LNCaP clone FGC (cell line): ENCODE measurements at regions not wholly inside any gene's neighbourhood (a gene's known extent, or its start where the extent isn't known, plus 50 kb on each side); places are given as distances from the start of the nearest gene placed in this dataset.
"Not testable (repeated sequence)": the region's sequence is repeated elsewhere in the genome, so short reads cannot be mapped to it uniquely, and the experiment has no call there.

Experiments
- DNase-seq: peaks from one replicate; pipeline ENCODE4 v3.0.0-alpha.2; 2011; ENCODE audit warnings: low read depth
- H3K4me3 ChIP-seq: 2 replicates; pipeline ENCODE4 v1.5.1; 2011; ENCODE audit warnings: mild to moderate bottlenecking, low read depth, low read length, control low read depth
- TF ChIP-seq, protein P1 (sequence below): IDR thresholded peaks from 2 replicates; pipeline ENCODE4 v1.5.1; 2012; ENCODE audit warnings: mild to moderate bottlenecking; ENCODE audit not compliant: control insufficient read depth, insufficient read depth; ENCODE audit errors: extremely low read depth

DNA sequence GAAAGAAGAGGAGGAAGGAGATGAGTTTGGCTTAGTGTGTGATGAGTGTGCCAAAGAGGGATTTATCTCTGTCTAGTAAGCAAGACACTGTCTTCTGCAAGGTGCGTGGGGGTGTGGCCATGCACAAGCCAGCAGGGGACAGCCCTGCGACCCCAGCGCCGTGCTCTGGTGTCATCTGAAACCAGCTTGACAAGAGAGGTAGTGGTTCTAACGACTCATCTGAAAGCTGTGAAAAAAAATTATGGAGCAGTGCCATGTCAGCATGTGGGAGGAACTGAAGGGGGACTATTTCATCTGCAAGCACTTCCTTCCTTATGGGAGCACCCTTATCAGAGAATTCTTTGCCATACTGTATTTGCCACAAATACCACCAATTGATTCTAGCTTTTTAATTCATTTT is 398.6 kb downstream of the PSAT1 start:
- TF ChIP-seq, protein P1, sequence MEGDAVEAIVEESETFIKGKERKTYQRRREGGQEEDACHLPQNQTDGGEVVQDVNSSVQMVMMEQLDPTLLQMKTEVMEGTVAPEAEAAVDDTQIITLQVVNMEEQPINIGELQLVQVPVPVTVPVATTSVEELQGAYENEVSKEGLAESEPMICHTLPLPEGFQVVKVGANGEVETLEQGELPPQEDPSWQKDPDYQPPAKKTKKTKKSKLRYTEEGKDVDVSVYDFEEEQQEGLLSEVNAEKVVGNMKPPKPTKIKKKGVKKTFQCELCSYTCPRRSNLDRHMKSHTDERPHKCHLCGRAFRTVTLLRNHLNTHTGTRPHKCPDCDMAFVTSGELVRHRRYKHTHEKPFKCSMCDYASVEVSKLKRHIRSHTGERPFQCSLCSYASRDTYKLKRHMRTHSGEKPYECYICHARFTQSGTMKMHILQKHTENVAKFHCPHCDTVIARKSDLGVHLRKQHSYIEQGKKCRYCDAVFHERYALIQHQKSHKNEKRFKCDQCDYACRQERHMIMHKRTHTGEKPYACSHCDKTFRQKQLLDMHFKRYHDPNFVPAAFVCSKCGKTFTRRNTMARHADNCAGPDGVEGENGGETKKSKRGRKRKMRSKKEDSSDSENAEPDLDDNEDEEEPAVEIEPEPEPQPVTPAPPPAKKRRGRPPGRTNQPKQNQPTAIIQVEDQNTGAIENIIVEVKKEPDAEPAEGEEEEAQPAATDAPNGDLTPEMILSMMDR = no peak
- no peak for DNase-seq
- no peak overlapping the region for H3K4me3 ChIP-seq

DNA sequence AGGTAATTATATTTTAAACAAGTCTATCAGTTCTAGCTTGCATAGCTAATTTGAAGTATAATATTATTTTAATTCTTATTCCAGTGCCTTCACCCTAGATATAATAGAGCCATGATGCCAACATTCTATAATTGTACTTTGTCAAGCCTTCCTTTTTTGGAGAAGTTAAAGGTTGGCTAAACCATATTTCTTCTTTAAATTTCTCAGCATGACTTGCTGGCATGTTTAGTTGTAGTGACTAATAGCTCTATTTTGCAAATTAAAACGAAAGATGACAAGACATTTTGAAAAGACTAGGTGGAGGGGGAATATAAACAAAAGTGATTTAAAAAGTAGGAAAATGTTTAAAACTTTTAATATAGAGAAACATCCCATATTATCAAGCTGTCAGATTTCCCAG is 400.7 kb downstream of the PSAT1 start:
- DNase-seq = no peak
- TF ChIP-seq, protein P1 = no peak
- no peak overlapping the region for H3K4me3 ChIP-seq

DNA sequence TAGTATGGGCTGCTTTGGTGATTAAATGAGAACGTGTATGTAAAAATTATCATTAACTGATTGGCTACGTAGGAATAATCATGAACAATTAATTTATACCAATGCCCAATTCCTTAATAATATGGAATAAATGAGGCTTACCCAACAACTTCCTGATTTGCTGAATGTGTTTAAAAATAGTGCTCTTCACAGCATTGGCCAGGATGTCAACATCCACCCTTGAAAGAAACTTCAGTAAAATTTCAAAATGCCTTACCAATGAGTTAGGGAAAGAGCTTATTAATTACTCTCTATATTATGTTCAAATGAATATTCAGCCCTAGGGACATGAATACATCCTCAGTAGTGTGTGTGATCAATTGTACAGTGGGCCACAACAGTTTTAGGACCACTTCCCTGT is 401.4 kb downstream of the PSAT1 start:
- DNase-seq = no peak
- TF ChIP-seq, protein P1 = no peak

DNA sequence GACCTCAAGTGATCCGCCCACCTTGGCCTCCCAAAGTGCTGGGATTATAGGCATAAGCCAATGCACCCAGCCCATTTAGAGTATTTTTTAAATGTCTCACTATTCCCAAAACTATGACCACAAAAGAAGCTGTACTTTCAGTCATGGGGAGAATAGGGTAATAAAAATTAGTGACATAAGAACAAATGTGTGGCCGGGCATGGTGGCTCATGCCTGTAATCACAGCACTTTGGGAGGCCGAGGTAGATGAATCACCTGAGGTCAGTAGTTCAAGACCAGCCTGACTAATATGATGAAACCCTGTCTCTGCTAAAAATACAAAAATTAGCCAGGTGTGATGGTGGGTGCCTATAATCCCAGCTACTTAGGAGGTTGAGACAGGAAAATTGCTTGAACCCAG is 402.3 kb downstream of the PSAT1 start:
- H3K4me3 ChIP-seq, DNase-seq: not testable (repeated sequence)

More for the DNA sequence above, 401.4 kb downstream of the PSAT1 start:
- no peak overlapping the region for H3K4me3 ChIP-seq

DNA sequence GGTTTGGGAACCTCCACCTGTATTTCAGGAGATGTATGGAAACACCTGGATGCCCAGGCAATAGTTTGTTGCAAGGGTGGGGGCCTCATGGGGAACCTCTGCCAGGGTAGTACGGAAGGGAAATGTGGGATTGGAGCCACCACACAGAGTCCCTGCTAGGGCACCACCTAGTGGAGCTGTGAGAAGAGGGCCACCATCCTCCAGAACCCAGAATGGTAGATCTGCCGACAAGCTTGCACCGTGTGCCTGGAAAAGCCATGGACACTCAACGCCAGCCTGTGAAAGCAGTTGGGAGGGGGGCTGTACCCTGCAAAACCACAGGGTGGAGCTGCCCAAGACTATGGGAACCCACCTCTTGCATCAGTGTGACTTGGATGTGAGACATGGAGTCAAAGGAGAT is 407.2 kb downstream of the PSAT1 start:
- not testable (repeated sequence) for H3K4me3 ChIP-seq, DNase-seq
- TF ChIP-seq, protein P1 = peak; percentile 63

DNA sequence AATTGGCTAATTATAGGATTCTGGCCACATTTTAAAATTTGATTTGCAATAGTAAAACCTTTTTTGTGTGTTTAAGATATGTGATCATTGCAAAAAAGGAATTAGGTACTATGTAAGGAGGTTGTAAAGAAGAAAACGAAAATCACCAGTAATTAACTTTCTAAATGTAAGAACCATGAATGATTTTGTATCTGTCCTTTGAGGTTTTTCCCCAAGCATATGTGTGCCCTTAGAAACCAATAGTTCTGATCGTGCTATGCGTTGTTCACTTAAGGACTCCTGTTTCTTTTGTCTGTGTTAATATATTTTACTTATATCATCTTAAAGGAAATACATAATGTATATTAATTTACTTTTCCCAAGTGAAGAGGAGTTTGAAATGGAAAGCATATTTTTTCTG is 410.2 kb downstream of the PSAT1 start:
- TF ChIP-seq, protein P1 = no peak
- H3K4me3 ChIP-seq = no peak overlapping the region
- no peak for DNase-seq

DNA sequence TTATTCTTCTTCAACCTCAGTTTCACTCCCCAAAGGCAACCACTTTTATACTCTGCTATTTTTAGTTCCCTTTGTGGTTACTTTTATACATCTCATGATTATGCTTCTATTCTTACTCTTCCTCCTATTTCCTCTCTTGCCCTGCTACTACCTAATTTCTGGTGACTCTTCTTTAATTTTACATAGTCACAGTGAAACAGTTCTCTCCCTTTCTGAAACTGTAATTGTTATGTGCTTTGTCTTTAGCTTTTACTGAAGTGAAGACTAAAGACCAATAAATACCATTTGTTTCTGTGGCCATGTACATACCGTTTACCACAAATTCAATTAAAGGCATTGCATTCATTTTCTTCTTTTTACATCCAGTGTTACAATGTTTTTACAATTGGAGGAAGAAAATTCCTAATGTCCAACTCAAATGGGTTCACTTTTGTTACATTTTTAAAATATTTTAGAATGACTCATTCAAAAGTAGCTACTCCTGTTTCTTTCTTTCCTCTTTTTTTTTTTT is 410.6 kb downstream of the PSAT1 start:
- no peak overlapping the region for H3K4me3 ChIP-seq
- no peak for DNase-seq
- TF ChIP-seq, protein P1 = no peak
